Natural killer cell (primary cell): ENCODE measurements at regions not wholly inside any gene's neighbourhood (a gene's known extent, or its start where the extent isn't known, plus 50 kb on each side); places are given as distances from the start of the nearest gene placed in this dataset.

Experiments
- ATAC-seq, 3 donors: fragments of 150-1000 bp in 2 of 3; fragments of 200-7000 bp in 1 of 3; cut with Tn5 transposase; 1 replicate in 1 of 3; 2 replicates in 2 of 3; pipeline ENCODE4 v1.10.0; 2021; ENCODE audit warnings: mild to moderate bottlenecking in 2 of 3, moderate library complexity in 2 of 3
- DNase-seq, 2 donors: peaks; one replicate each; pipeline versions ENCODE4 v3.0.0 to v3.0.0-alpha.2; 2013 to 2021; ENCODE audit warnings: mixed read lengths in 1 of 2
- H3K27ac ChIP-seq: one replicate; pipeline ENCODE4 v1.5.1; 2013; ENCODE audit warnings: mild to moderate bottlenecking, low read length
- H3K27me3 ChIP-seq: one replicate; pipeline ENCODE4 v1.6.1; 2013; ENCODE audit warnings: low read length; ENCODE audit not compliant: control insufficient read depth, insufficient read depth
- H3K36me3 ChIP-seq: one replicate; pipeline ENCODE4 v1.6.1; 2013; ENCODE audit warnings: low read length; ENCODE audit not compliant: control insufficient read depth, insufficient read depth
- H3K4me1 ChIP-seq: one replicate; pipeline ENCODE4 v1.6.1; 2013; ENCODE audit warnings: low read length; ENCODE audit not compliant: control insufficient read depth, insufficient read depth
- H3K4me3 ChIP-seq: one replicate; pipeline ENCODE4 v1.5.1; 2013; ENCODE audit warnings: low read length
- H3K9me3 ChIP-seq: one replicate; pipeline ENCODE4 v1.6.1; 2013; ENCODE audit warnings: low read length; ENCODE audit not compliant: control insufficient read depth, insufficient read depth
- H3K27ac Mint-ChIP-seq, 2 donors: one replicate each; pipeline ENCODE4 v1.8.0; 2022; ENCODE audit warnings: mild to moderate bottlenecking in 2 of 2, mixed read lengths in 2 of 2, moderate library complexity in 1 of 2
- H3K27me3 Mint-ChIP-seq, 2 donors: one replicate each; pipeline ENCODE4 v1.8.0; 2022; ENCODE audit warnings: low read depth in 2 of 2, mixed read lengths in 2 of 2
- H3K36me3 Mint-ChIP-seq: one replicate; pipeline ENCODE4 v1.8.0; 2022; ENCODE audit warnings: mixed read lengths
- H3K4me1 Mint-ChIP-seq, 2 donors: one replicate each; pipeline ENCODE4 v1.8.0; 2022; ENCODE audit warnings: mixed read lengths in 2 of 2
- H3K4me3 Mint-ChIP-seq: one replicate; pipeline ENCODE4 v1.8.0; 2022; ENCODE audit warnings: mild to moderate bottlenecking, moderate library complexity, mixed read lengths
- H3K9me3 Mint-ChIP-seq, 2 donors: one replicate each; pipeline ENCODE4 v1.8.0; 2022; ENCODE audit warnings: mixed read lengths in 2 of 2
- CTCF ChIP-seq: fragments of 200-600 bp; IDR thresholded peaks from one replicate; pipeline ENCODE4 v1.8.0; 2022; ENCODE audit warnings: antibody characterized with exemption
- WGBS: methylation state at CpG from one replicate; pipeline ENCODE4 v1.1.7; 2013; ENCODE audit warnings: missing lambda C conversion rate; ENCODE audit not compliant: insufficient coverage; 5-methylcytosine and 5-hydroxymethylcytosine counted together
- intact Hi-C: fragments of 100-400 bp; cut with micrococcal nuclease; formaldehyde crosslinking; loops from one replicate; pipeline ENCODE4 v1.14.2; 2022

DNA sequence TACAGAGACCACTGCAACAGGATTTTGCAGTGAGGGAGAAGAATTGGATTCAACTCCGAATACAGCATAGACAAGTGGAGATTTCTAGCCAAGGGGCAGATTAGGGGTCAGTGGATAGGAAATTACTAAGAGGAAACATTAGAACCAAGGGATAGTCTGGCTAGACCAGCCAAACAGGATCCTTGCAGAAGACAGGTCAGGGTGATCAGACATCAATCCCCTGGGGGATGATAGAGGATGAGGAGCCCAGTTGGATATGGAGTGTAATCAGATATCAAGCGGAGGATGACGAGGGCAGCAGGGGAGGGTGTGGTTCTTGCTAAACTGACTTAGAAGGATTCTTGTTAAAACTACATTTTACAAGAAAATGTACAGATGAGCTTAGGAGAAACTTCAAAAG is 424.4 kb downstream of the DAD1 start:
- Histone ChIP-seq H3K36me3 (no peaks in the 10 kb centered on the region), H3K9me3 (no peaks in the 10 kb centered on the region), H3K4me1 (no peaks in the 10 kb centered on the region), H3K4me3 (no peak overlapping the region), H3K27ac (no peak overlapping the region), H3K27me3 (no peaks in the 10 kb centered on the region)
- Mint-ChIP-seq H3K27ac (no peak overlapping the region), H3K4me1 (peaks cover 0 to 8% of the 10 kb centered on the region in 2 donors), H3K27me3 (peaks cover 9 to 31% of the 10 kb centered on the region in 2 donors), H3K9me3 (no peaks in the 10 kb centered on the region), H3K36me3 (no peaks in the 10 kb centered on the region), H3K4me3 (no peak overlapping the region)
- intact Hi-C loops, result loop anchor here (10.0 kb wide), 1 partner anchor 210 kb away; no protein-coding TSS in a partner anchor
- WGBS, result 89% methylated on average over 3 of the region's 3 CpGs
- TF ChIP-seq CTCF, result no peak
- ATAC-seq, result no peak
- DNase-seq, result no peak

DNA sequence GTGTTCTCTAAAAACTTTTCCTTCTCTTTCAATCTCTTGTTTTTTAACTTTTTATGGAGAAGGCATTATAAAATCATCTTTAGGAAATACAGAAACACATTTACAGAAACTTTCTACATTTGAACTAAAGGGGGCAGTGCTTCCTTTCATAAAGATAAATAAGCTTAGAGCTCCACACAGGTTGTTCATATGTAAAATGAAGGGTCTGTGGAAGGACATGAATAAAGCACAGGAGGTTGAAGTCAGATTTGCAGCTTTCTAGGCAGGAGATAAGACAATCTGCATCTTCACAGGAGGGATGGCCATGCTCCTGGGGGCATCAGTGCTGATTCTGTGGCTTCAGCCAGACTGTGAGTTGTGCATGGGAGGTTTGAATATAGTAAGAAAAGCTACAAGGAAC is 426.0 kb downstream of the DAD1 start:
- H3K27me3 Mint-ChIP-seq, result peaks cover 7 to 31% of the 10 kb centered on the region in 2 donors
- H3K4me1 ChIP-seq, result no peaks in the 10 kb centered on the region
- DNase-seq, result peak in 1 of 2 donors; percentile 40
- peaks cover 2% of the 10 kb centered on the region for H3K27me3 ChIP-seq
- peaks cover 7 to 14% of the 10 kb centered on the region in 2 donors for H3K4me1 Mint-ChIP-seq
- H3K9me3 Mint-ChIP-seq, result no peaks in the 10 kb centered on the region
- no peaks in the 10 kb centered on the region for H3K9me3 ChIP-seq
- intact Hi-C loops, result loop anchor here (10.0 kb wide), 1 partner anchor 212 kb away; no protein-coding TSS in a partner anchor
- no peak for TF ChIP-seq CTCF
- H3K4me3 Mint-ChIP-seq, result no peak overlapping the region
- H3K4me3 ChIP-seq, result no peak overlapping the region
- H3K36me3 ChIP-seq, result no peaks in the 10 kb centered on the region
- no peak overlapping the region for H3K27ac Mint-ChIP-seq
- no peaks in the 10 kb centered on the region for H3K36me3 Mint-ChIP-seq
- no peak for ATAC-seq
- no peak overlapping the region for H3K27ac ChIP-seq

DNA sequence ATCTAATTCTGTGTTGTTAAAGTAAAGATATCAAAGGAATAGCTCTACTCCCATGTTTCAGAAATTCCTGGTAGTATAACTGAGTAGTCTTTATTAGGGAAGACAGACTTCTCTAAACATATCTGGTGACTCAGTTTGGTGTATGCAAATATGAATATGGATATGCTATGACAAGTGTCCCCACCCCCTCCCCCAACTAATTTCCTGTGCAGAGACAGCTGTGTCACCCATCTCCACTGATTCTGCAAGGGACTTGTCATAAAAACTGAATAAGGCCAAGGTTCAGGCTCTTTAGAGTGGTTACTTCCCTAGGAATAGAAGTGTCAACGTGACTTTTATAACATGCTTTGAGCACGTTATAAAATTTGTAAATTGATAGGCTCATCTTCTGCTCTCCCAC is 429.1 kb downstream of the DAD1 start:
- no peaks in the 10 kb centered on the region for H3K9me3 ChIP-seq
- H3K36me3 ChIP-seq, result no peaks in the 10 kb centered on the region
- no peak overlapping the region for H3K27ac Mint-ChIP-seq
- ATAC-seq (no peak), DNase-seq (peak in 1 of 2 donors; percentile 25)
- peaks cover 7 to 14% of the 10 kb centered on the region in 2 donors for H3K4me1 Mint-ChIP-seq
- 86% methylated on average over 2 of the region's 2 CpGs for WGBS
- H3K4me3 ChIP-seq, result no peak overlapping the region
- H3K4me3 Mint-ChIP-seq, result no peak overlapping the region
- no peaks in the 10 kb centered on the region for H3K4me1 ChIP-seq
- TF ChIP-seq CTCF, result no peak
- intact Hi-C loops, result loop anchor here (10.0 kb wide), 1 partner anchor 215 kb away; no protein-coding TSS in a partner anchor
- peaks cover 2% of the 10 kb centered on the region for H3K27me3 ChIP-seq
- no peaks in the 10 kb centered on the region for H3K36me3 Mint-ChIP-seq
- no peak overlapping the region for H3K27ac ChIP-seq
- no peaks in the 10 kb centered on the region for H3K9me3 Mint-ChIP-seq
- H3K27me3 Mint-ChIP-seq, result peaks cover 5 to 31% of the 10 kb centered on the region in 2 donors

DNA sequence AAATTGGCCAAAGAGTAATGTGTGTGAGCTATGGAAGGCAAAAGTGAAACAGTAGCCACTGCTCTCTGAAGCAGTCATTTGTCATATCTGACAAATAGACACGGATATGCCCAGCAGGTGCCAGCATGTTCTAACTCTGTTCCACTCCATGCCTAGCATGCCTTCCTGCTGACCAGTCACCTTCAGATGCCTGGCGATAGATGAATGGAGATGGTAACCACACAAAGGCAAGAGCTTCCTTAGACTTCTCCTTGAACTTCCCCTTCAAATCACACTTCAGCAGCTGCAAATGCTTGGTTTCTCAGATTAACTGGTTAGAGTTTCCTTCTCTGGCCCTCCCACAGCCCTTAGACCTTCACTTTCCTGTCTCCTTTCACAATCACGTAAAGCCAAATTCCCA is 429.9 kb downstream of the DAD1 start:
- no peak for DNase-seq
- Mint-ChIP-seq H3K27me3 (peaks cover 0 to 27% of the 10 kb centered on the region in 2 donors), H3K9me3 (no peaks in the 10 kb centered on the region), H3K27ac (no peak overlapping the region), H3K36me3 (no peaks in the 10 kb centered on the region), H3K4me1 (peaks cover 7 to 14% of the 10 kb centered on the region in 2 donors), H3K4me3 (no peak overlapping the region)
- H3K9me3 ChIP-seq, result no peaks in the 10 kb centered on the region
- H3K4me1 ChIP-seq, result no peaks in the 10 kb centered on the region
- H3K36me3 ChIP-seq, result no peaks in the 10 kb centered on the region
- intact Hi-C loops, result no loop called here
- no peak overlapping the region for H3K4me3 ChIP-seq
- ATAC-seq, result no peak
- no peak overlapping the region for H3K27ac ChIP-seq
- peaks cover 2% of the 10 kb centered on the region for H3K27me3 ChIP-seq
- TF ChIP-seq CTCF, result no peak
- 5% methylated on average over 3 of the region's 3 CpGs for WGBS
